ENCODE measurements at regions not wholly inside any gene's neighbourhood (a gene's known extent, or its start where the extent isn't known, plus 50 kb on each side); places are given as distances from the start of the nearest gene placed in this dataset.

DNA sequence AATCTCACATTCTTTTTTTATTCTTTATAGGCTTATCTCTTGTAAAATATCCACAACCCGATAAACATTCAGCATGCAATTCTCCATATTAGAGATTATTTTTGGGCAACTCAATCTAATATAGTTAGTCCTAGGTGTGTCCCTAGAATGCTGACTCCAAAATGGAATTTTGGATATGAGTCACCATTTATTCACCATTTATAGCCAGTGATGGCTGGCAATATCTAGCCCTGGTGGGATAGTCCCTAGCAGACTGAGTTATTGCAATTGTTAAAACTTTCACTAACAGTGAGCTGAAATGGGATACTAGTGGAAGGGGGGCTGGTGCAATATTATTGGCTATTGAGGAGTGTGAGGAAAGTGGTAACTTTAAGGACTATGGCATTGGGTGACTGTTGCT lies 401.6 kb downstream of the SLC4A3 start:
- Histone ChIP-seq H3K4me1 (ENCODE audit: control insufficient read depth in 2 of 2, insufficient read depth in 2 of 2, low read length in 2 of 2) (no peaks in the 10 kb centered on the region), H3K9ac (ENCODE audit: low read depth in 1 of 2, low read length in 2 of 2) (no peak overlapping the region), H3K27ac (ENCODE audit: low read depth in 2 of 2, low read length in 2 of 2) (no peak overlapping the region), H3K36me3 (ENCODE audit: control insufficient read depth in 2 of 2, insufficient read depth in 2 of 2, low read length in 2 of 2) (no peaks in the 10 kb centered on the region), H3K4me3 (ENCODE audit: low read length in 2 of 2) (no peak overlapping the region), H3K9me3 (ENCODE audit: control insufficient read depth in 2 of 2, low read length in 2 of 2) (no peaks in the 10 kb centered on the region), H3K27me3 (ENCODE audit: control insufficient read depth in 2 of 2, insufficient read depth in 2 of 2, low read length in 2 of 2) (no peaks in the 10 kb centered on the region)

DNA sequence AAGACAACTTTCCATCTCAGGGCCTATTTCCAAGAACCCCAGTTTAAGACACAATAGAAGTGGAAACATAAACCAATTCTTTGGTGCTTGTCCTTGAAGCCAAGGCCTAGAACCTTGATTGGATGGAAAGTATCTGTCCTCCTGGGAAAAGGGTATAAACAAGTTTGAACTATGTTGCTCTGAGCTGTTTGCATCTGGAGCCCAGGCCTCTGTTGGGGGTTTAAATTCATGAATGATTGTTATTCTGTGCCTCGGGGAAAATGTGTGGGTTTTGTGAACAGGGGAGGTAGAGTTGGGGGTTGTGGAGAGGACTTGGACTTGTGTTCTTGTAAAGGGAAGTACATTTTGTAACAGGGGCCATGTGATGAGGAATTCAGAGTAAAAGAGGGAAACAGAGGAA lies 406.1 kb downstream of the SLC4A3 start:
- Histone ChIP-seq H3K4me3 (ENCODE audit: low read length in 2 of 2) (no peak overlapping the region), H3K36me3 (ENCODE audit: control insufficient read depth in 2 of 2, insufficient read depth in 2 of 2, low read length in 2 of 2) (no peaks in the 10 kb centered on the region), H3K27ac (ENCODE audit: low read depth in 2 of 2, low read length in 2 of 2) (no peak overlapping the region), H3K9me3 (ENCODE audit: control insufficient read depth in 2 of 2, low read length in 2 of 2) (no peaks in the 10 kb centered on the region), H3K4me1 (ENCODE audit: control insufficient read depth in 2 of 2, insufficient read depth in 2 of 2, low read length in 2 of 2) (no peaks in the 10 kb centered on the region), H3K9ac (ENCODE audit: low read depth in 1 of 2, low read length in 2 of 2) (no peak overlapping the region), H3K27me3 (ENCODE audit: control insufficient read depth in 2 of 2, insufficient read depth in 2 of 2, low read length in 2 of 2) (no peaks in the 10 kb centered on the region)

DNA sequence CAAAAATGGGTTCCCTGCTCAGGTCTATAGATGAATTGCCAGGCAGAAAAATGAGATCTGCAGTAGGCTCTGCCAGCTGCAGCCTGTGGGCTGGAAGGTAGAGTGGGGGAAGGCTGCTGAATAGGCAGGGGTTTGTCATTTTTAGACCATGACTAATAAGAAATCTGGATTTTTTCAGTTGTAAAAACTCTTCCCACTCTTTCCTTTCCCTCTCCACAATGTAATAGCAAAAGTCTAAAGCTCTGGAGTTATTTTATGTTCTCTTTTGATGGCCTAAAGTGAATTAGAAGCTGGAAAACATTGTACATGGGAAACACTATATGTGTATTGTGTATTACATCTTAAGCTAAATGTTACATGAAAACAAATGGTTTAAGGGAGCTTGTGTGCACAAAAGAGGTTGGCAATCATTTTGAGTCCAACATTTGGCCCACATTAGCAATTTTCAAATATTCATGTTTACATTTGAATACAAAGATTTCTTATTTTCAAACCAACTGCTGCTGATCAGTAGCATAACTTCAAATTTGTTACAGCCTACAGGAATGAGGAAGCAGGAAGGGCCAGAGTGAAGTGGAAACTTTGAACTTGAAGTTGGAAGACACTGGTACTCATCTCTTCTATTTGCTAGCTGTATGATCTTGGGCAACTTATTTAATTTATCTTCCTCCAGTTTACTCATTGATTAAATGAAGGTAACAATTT lies 407.1 kb downstream of the SLC4A3 start:
- no peak overlapping the region for H3K9ac ChIP-seq (ENCODE audit: low read depth in 1 of 2, low read length in 2 of 2)
- no peaks in the 10 kb centered on the region for H3K36me3 ChIP-seq (ENCODE audit: control insufficient read depth in 2 of 2, insufficient read depth in 2 of 2, low read length in 2 of 2)
- no peak overlapping the region for H3K4me3 ChIP-seq (ENCODE audit: low read length in 2 of 2)
- no peaks in the 10 kb centered on the region for H3K27me3 ChIP-seq (ENCODE audit: control insufficient read depth in 2 of 2, insufficient read depth in 2 of 2, low read length in 2 of 2)
- H3K4me1 ChIP-seq (ENCODE audit: control insufficient read depth in 2 of 2, insufficient read depth in 2 of 2, low read length in 2 of 2), result no peaks in the 10 kb centered on the region
- H3K27ac ChIP-seq (ENCODE audit: low read depth in 2 of 2, low read length in 2 of 2), result no peak overlapping the region
- no peaks in the 10 kb centered on the region for H3K9me3 ChIP-seq (ENCODE audit: control insufficient read depth in 2 of 2, low read length in 2 of 2)

DNA sequence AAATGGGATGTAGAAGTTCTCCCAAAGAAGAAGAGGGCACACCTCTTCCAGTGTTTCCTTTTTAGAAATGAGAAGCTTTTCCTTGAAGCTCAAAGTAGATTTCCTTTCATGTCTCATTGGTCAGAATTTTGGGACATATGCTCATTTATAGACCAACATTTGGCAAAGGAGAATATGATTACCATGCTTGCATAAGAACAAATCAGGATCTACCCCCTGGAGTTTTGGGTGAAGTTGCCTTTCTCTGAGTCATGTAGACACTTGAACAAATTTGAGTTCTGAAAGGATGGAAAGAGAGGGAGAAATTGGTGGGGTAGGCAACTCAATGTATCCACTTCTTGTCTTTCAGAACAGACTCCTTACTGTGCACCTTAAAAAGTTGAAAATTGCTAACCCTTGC lies 409.0 kb downstream of the SLC4A3 start:
- Histone ChIP-seq H3K27me3 (ENCODE audit: control insufficient read depth in 2 of 2, insufficient read depth in 2 of 2, low read length in 2 of 2) (no peaks in the 10 kb centered on the region), H3K4me1 (ENCODE audit: control insufficient read depth in 2 of 2, insufficient read depth in 2 of 2, low read length in 2 of 2) (no peaks in the 10 kb centered on the region), H3K9me3 (ENCODE audit: control insufficient read depth in 2 of 2, low read length in 2 of 2) (no peaks in the 10 kb centered on the region), H3K9ac (ENCODE audit: low read depth in 1 of 2, low read length in 2 of 2) (no peak overlapping the region), H3K36me3 (ENCODE audit: control insufficient read depth in 2 of 2, insufficient read depth in 2 of 2, low read length in 2 of 2) (no peaks in the 10 kb centered on the region), H3K4me3 (ENCODE audit: low read length in 2 of 2) (no peak overlapping the region), H3K27ac (ENCODE audit: low read depth in 2 of 2, low read length in 2 of 2) (no peak overlapping the region)

DNA sequence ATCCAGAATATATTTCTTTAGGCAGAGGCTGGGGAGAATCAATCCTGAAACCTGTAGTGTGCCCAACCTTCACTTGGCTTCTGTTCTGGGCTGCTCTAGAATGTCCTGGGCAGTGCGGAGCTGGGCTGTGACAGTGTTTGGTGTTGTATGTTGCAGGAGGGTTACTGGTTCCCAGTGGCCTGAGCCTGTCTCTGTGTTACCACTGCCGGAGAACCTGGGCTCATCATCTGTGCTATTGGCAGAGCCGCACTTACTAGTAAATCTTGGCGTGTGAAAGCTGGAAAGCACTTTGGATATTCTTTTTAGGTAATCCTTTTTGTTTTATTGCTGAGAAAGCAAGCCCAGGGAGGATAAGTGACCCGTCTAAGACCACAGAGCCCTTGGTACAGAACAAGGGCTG lies 412.9 kb downstream of the SLC4A3 start:
- no peak overlapping the region for H3K4me3 ChIP-seq (ENCODE audit: low read length in 2 of 2)
- no peak overlapping the region for H3K27ac ChIP-seq (ENCODE audit: low read depth in 2 of 2, low read length in 2 of 2)
- H3K9me3 ChIP-seq (ENCODE audit: control insufficient read depth in 2 of 2, low read length in 2 of 2), result no peaks in the 10 kb centered on the region
- H3K27me3 ChIP-seq (ENCODE audit: control insufficient read depth in 2 of 2, insufficient read depth in 2 of 2, low read length in 2 of 2), result peaks cover 0 to 2% of the 10 kb centered on the region in 2 donors
- H3K4me1 ChIP-seq (ENCODE audit: control insufficient read depth in 2 of 2, insufficient read depth in 2 of 2, low read length in 2 of 2), result no peaks in the 10 kb centered on the region
- H3K9ac ChIP-seq (ENCODE audit: low read depth in 1 of 2, low read length in 2 of 2), result no peak overlapping the region
- H3K36me3 ChIP-seq (ENCODE audit: control insufficient read depth in 2 of 2, insufficient read depth in 2 of 2, low read length in 2 of 2), result no peaks in the 10 kb centered on the region

DNA sequence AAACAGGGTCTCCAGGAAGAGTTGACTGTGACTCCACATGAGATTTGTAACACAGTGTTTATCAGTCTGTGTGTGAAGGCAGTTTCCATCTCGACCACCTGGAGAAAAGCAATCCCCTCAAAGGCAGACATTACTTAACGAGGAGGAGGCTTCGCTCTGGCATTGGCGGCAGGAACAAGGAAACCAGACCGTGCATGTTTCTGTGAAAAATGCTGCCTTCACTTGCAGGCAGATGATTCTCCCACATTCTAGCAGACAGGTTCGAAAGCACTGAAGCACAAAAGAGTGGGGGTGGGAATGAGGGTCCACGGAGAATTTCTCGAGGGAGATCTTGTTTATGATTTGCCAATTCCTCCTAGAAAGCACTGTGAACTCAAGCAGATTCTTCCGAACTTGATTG lies 414.0 kb downstream of the SLC4A3 start:
- Histone ChIP-seq H3K9me3 (ENCODE audit: control insufficient read depth in 2 of 2, low read length in 2 of 2) (no peaks in the 10 kb centered on the region), H3K27ac (ENCODE audit: low read depth in 2 of 2, low read length in 2 of 2) (no peak overlapping the region), H3K36me3 (ENCODE audit: control insufficient read depth in 2 of 2, insufficient read depth in 2 of 2, low read length in 2 of 2) (no peaks in the 10 kb centered on the region), H3K4me3 (ENCODE audit: low read length in 2 of 2) (no peak overlapping the region), H3K4me1 (ENCODE audit: control insufficient read depth in 2 of 2, insufficient read depth in 2 of 2, low read length in 2 of 2) (no peaks in the 10 kb centered on the region), H3K9ac (ENCODE audit: low read depth in 1 of 2, low read length in 2 of 2) (no peak overlapping the region), H3K27me3 (ENCODE audit: control insufficient read depth in 2 of 2, insufficient read depth in 2 of 2, low read length in 2 of 2) (peaks cover 0 to 2% of the 10 kb centered on the region in 2 donors)

DNA sequence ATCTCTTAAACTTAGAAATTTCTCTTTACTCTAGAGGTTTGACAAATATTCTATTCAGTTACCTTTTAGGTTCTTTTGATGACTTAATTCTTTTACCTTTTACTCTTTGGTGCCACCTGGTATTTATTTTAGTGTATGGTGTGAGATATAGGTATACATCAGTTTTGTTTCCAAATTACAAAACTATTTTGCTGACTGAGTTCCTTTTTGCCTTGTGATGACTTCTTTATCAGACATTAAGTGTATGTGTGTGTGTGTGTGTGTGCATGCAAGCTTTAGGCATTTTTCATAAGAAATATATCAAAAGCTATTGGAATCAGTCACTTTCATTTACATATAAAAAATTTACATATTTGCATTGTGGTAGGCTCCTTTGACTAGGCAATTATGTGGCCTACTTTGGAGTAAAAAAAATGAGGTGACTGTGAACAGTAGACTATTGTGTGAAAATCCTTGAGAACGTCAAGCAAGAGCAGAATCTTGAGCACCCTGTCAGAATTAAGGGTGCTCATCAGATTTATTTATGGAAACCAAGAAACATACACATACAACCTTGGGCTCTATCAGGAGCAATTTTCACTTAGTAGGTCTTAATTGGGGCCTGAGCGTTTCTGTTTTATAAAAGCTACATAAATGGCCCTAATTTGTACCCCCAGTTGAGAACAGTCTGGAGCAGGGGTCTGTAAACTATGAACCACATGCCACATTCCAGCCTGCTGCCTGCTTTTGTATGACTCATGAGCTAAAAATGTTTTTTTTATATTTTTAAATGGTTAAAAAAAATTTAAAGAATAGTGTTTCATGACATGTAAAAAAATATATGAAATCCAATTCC lies 415.9 kb downstream of the SLC4A3 start:
- no peak overlapping the region for H3K9ac ChIP-seq (ENCODE audit: low read depth in 1 of 2, low read length in 2 of 2)
- no peak overlapping the region for H3K27ac ChIP-seq (ENCODE audit: low read depth in 2 of 2, low read length in 2 of 2)
- H3K4me3 ChIP-seq (ENCODE audit: low read length in 2 of 2), result no peak overlapping the region
- H3K27me3 ChIP-seq (ENCODE audit: control insufficient read depth in 2 of 2, insufficient read depth in 2 of 2, low read length in 2 of 2), result peaks cover 0 to 2% of the 10 kb centered on the region in 2 donors
- H3K4me1 ChIP-seq (ENCODE audit: control insufficient read depth in 2 of 2, insufficient read depth in 2 of 2, low read length in 2 of 2), result no peaks in the 10 kb centered on the region
- no peaks in the 10 kb centered on the region for H3K9me3 ChIP-seq (ENCODE audit: control insufficient read depth in 2 of 2, low read length in 2 of 2)
- no peaks in the 10 kb centered on the region for H3K36me3 ChIP-seq (ENCODE audit: control insufficient read depth in 2 of 2, insufficient read depth in 2 of 2, low read length in 2 of 2)

DNA sequence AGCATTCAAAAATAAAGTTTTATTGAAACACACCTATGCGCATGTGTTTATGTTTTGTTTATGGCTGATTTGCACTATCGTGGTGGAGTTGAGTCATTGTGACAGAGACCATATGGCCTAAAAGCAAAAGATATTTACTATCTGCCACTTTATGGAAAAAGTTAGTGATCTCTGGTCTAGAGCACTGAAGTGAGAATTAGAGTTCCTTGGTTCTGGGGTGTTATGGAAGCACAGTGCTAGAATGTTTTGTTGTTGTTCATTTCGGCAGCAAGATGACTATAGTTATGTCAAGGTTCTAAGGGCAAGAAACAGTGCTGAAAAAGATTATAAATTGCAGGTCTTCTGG lies 416.5 kb downstream of the SLC4A3 start:
- Histone ChIP-seq H3K4me1 (ENCODE audit: control insufficient read depth in 2 of 2, insufficient read depth in 2 of 2, low read length in 2 of 2) (no peaks in the 10 kb centered on the region), H3K9me3 (ENCODE audit: control insufficient read depth in 2 of 2, low read length in 2 of 2) (no peaks in the 10 kb centered on the region), H3K36me3 (ENCODE audit: control insufficient read depth in 2 of 2, insufficient read depth in 2 of 2, low read length in 2 of 2) (no peaks in the 10 kb centered on the region), H3K9ac (ENCODE audit: low read depth in 1 of 2, low read length in 2 of 2) (no peak overlapping the region), H3K27me3 (ENCODE audit: control insufficient read depth in 2 of 2, insufficient read depth in 2 of 2, low read length in 2 of 2) (peaks cover 0 to 2% of the 10 kb centered on the region in 2 donors), H3K27ac (ENCODE audit: low read depth in 2 of 2, low read length in 2 of 2) (no peak overlapping the region), H3K4me3 (ENCODE audit: low read length in 2 of 2) (no peak overlapping the region)

DNA sequence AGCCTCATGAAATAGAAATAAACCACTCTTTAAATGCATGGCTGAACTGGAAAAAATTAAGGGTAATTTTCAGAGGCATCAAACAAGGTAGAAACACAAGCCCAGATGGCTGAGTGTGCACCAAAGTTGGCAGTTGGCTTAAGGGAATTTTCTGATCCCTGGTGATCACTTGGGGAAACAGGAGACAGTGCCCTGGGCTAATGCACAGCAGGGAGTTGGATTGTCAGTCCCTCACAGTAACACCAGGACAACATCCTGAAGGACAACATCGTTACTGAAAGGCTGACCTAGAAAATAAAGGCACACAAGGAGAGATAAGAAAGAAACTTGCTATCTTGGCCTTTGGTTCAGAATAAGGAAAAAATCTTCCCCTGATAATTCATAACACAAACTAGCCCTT lies 417.0 kb downstream of the SLC4A3 start:
- Histone ChIP-seq H3K27ac (ENCODE audit: low read depth in 2 of 2, low read length in 2 of 2) (no peak overlapping the region), H3K4me1 (ENCODE audit: control insufficient read depth in 2 of 2, insufficient read depth in 2 of 2, low read length in 2 of 2) (no peaks in the 10 kb centered on the region), H3K9me3 (ENCODE audit: control insufficient read depth in 2 of 2, low read length in 2 of 2) (no peaks in the 10 kb centered on the region), H3K27me3 (ENCODE audit: control insufficient read depth in 2 of 2, insufficient read depth in 2 of 2, low read length in 2 of 2) (peaks cover 0 to 2% of the 10 kb centered on the region in 2 donors), H3K36me3 (ENCODE audit: control insufficient read depth in 2 of 2, insufficient read depth in 2 of 2, low read length in 2 of 2) (no peaks in the 10 kb centered on the region), H3K4me3 (ENCODE audit: low read length in 2 of 2) (no peak overlapping the region), H3K9ac (ENCODE audit: low read depth in 1 of 2, low read length in 2 of 2) (no peak overlapping the region)

DNA sequence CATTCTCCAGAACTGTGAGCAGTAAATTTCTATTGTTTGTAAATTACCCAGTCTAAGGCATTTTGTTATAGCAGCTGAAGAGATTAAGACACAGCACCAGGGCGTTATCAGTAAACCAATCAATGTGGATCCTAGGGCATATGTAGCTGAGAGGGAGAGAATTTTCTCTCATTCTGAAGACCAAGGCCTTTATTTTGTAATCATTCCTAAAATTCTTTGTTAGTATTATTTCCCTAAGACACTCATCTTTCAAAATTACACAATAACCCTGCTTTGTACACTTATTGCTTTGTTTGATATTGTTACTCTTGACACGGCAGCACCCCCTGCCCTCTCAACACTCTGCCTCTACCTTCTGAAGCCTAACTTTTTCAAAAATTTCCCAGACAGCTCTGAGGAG lies 419.1 kb downstream of the SLC4A3 start:
- Histone ChIP-seq H3K9ac (ENCODE audit: low read depth in 1 of 2, low read length in 2 of 2) (no peak overlapping the region), H3K27ac (ENCODE audit: low read depth in 2 of 2, low read length in 2 of 2) (no peak overlapping the region), H3K27me3 (ENCODE audit: control insufficient read depth in 2 of 2, insufficient read depth in 2 of 2, low read length in 2 of 2) (peaks cover 0 to 2% of the 10 kb centered on the region in 2 donors), H3K4me3 (ENCODE audit: low read length in 2 of 2) (no peak overlapping the region), H3K4me1 (ENCODE audit: control insufficient read depth in 2 of 2, insufficient read depth in 2 of 2, low read length in 2 of 2) (no peaks in the 10 kb centered on the region), H3K36me3 (ENCODE audit: control insufficient read depth in 2 of 2, insufficient read depth in 2 of 2, low read length in 2 of 2) (no peaks in the 10 kb centered on the region), H3K9me3 (ENCODE audit: control insufficient read depth in 2 of 2, low read length in 2 of 2) (no peaks in the 10 kb centered on the region)

Measured in mucosa of rectum (tissue), 2 donors.